ENCODE measurements at regions not wholly inside any gene's neighbourhood (a gene's known extent, or its start where the extent isn't known, plus 50 kb on each side); places are given as distances from the start of the nearest gene placed in this dataset.

DNA sequence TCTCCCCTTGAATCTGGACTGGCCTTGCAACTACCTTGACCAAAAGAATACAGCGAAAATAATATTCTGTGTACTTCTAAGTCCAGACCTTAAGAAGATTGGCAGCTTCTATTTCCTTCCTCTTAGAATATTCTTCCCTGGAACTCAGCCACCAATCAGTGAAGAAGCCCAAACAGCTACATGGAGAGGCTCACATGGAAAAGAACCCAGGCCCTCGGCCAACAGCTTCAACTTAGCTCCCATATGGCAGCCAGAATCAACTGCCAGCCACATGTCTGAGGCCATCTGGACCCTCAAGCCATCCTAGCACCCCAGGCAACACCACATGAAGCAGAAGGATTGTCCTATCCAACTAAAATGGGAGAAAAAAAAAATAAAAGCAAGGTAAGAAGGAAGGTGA is 178.8 kb downstream of the IBTK start:
- H2BK20ac ChIP-seq (ENCODE audit: low read length) = no peak overlapping the region
- H2BK5ac ChIP-seq (ENCODE audit: low read depth, low read length) = no peak overlapping the region
- no peak overlapping the region for H3K27ac ChIP-seq (ENCODE audit: low read depth, low read length)
- no peaks in the 10 kb centered on the region for H3K9me3 ChIP-seq (ENCODE audit: insufficient read depth in 2 of 2, low read depth in 1 of 2, low read length in 1 of 2)
- no peak overlapping the region for H2AK5ac ChIP-seq (ENCODE audit: low read depth, low read length)
- FAIRE-seq (no peak), DNase-seq (ENCODE audit: low read depth in 1 of 2, low spot score in 2 of 2) (no peak)
- H2BK12ac ChIP-seq (ENCODE audit: low read depth, low read length) = no peak overlapping the region
- H4K91ac ChIP-seq (replicated peaks; ENCODE audit: insufficient read length, low read length) = no peak overlapping the region
- no peaks in the 10 kb centered on the region for H3K79me1 ChIP-seq (ENCODE audit: low read depth, low read length)
- H3K4me3 ChIP-seq (ENCODE audit: extremely low read depth in 1 of 4, insufficient read depth in 2 of 4, low read depth in 3 of 4, low read length in 4 of 4) = no peak overlapping the region
- H3K9ac ChIP-seq (replicated peaks in 1 of 4; ENCODE audit: extremely low read depth in 1 of 4, low read depth in 3 of 4, low read length in 3 of 4) = no peak overlapping the region
- no peaks in the 10 kb centered on the region for H4K20me1 ChIP-seq (replicated peaks in 1 of 2; ENCODE audit: control insufficient read depth in 1 of 2, insufficient read depth in 2 of 2, low read length in 2 of 2)
- no peak overlapping the region for H2BK15ac ChIP-seq (ENCODE audit: low read length)
- no peak overlapping the region for H2AFZ ChIP-seq (ENCODE audit: low read length)
- ChIA-PET POLR2A (ENCODE audit: partially characterized antibody) (no interaction called here), CTCF (ENCODE audit: partially characterized antibody) (no interaction called here)
- H3K4ac ChIP-seq (replicated peaks; ENCODE audit: insufficient read length, low read depth, low read length) = no peak overlapping the region
- H3K56ac ChIP-seq (replicated peaks; ENCODE audit: insufficient read length, low read depth, low read length) = no peak overlapping the region
- H2BK120ac ChIP-seq (replicated peaks; ENCODE audit: low read depth, low read length) = no peak overlapping the region
- no peaks in the 10 kb centered on the region for H3K79me2 ChIP-seq (ENCODE audit: control insufficient read depth in 1 of 2, insufficient read depth in 2 of 2, low read length in 2 of 2)
- H3K23ac ChIP-seq (ENCODE audit: insufficient read length) = no peak overlapping the region
- H3K23me2 ChIP-seq (ENCODE audit: low read depth, low read length) = no peaks in the 10 kb centered on the region
- no peak overlapping the region for H4K8ac ChIP-seq (ENCODE audit: extremely low read depth, insufficient read depth, low read length)
- no peak overlapping the region for H3K4me2 ChIP-seq (ENCODE audit: insufficient read depth in 1 of 2, low read depth in 2 of 2, low read length in 2 of 2)
- no peaks in the 10 kb centered on the region for H3K36me3 ChIP-seq (ENCODE audit: control insufficient read depth in 2 of 4, insufficient read depth in 4 of 4, low read length in 3 of 4)
- WGBS, 2 experiments (ENCODE audit: extremely low coverage in 1 of 2, insufficient coverage in 1 of 2, insufficient read length in 1 of 2, insufficient replicate concordance in 2 of 2, low coverage in 1 of 2, low lambda C conversion rate in 2 of 2, missing lambda C conversion rate in 1 of 2) = 47% methylated on average over 2 of the region's 2 CpGs; no CpG with 5 or more reads in 1 of the 2 experiments
- H3K4me1 ChIP-seq (replicated peaks in 1 of 4; ENCODE audit: control insufficient read depth in 3 of 4, insufficient read depth in 4 of 4, low read length in 3 of 4) = no peaks in the 10 kb centered on the region
- H3K27me3 ChIP-seq (replicated peaks in 1 of 4; ENCODE audit: control insufficient read depth in 3 of 4, extremely low read depth in 1 of 4, insufficient read depth in 3 of 4, low read length in 3 of 4) = peaks cover 0 to 1% (median 0%) of the 10 kb centered on the region in 4 experiments; a peak in 1 of 7 replicates
- no peak overlapping the region for H3K18ac ChIP-seq (ENCODE audit: extremely low read depth, low read length)
- H3K14ac ChIP-seq (ENCODE audit: insufficient read length) = no peak overlapping the region
- no peak overlapping the region for H4K5ac ChIP-seq (ENCODE audit: insufficient read length, low read depth, low read length)
- TF ChIP-seq CBX5 (IDR thresholded peaks at IDR 0.05; ENCODE audit: low read depth, low read length) (no peak), CHD1 (IDR thresholded peaks at IDR 0.05; ENCODE audit: low read depth, low read length) (no peak), BCL11A (IDR thresholded peaks at IDR 0.05; ENCODE audit: low read depth in 2 of 2, low read length in 2 of 2) (no peak), EGR1 (IDR thresholded peaks at IDR 0.05; ENCODE audit: borderline replicate concordance, low read depth, low read length) (no peak), ZNF274 (IDR thresholded peaks at IDR 0.05; ENCODE audit: borderline replicate concordance, extremely low read depth, low read length) (no peak), NANOG (IDR thresholded peaks at IDR 0.05; ENCODE audit: insufficient read depth, low read depth, low read length, poor library complexity, severe bottlenecking) (no peak), RNF2 (IDR thresholded peaks at IDR 0.05; ENCODE audit: borderline replicate concordance, low read depth, low read length, missing control alignments, poor library complexity, severe bottlenecking) (no peak), SAP30 (IDR thresholded peaks at IDR 0.05; ENCODE audit: insufficient read depth, insufficient replicate concordance, low read length) (no peak), CBX8 (IDR thresholded peaks at IDR 0.05; ENCODE audit: borderline replicate concordance, low read depth, low read length) (no peak), GTF2F1 (IDR thresholded peaks at IDR 0.05; ENCODE audit: borderline replicate concordance, low read depth, low read length) (no peak), FOSL1 (IDR thresholded peaks at IDR 0.05; ENCODE audit: insufficient read depth, low read depth, low read length) (no peak), POU5F1 (IDR thresholded peaks at IDR 0.05; ENCODE audit: low read depth, low read length) (no peak)
- TF ChIP-seq, protein P1, sequence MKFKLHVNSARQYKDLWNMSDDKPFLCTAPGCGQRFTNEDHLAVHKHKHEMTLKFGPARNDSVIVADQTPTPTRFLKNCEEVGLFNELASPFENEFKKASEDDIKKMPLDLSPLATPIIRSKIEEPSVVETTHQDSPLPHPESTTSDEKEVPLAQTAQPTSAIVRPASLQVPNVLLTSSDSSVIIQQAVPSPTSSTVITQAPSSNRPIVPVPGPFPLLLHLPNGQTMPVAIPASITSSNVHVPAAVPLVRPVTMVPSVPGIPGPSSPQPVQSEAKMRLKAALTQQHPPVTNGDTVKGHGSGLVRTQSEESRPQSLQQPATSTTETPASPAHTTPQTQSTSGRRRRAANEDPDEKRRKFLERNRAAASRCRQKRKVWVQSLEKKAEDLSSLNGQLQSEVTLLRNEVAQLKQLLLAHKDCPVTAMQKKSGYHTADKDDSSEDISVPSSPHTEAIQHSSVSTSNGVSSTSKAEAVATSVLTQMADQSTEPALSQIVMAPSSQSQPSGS (IDR thresholded peaks at IDR 0.05; ENCODE audit: low read length) = no peak

Data from H1 (cell line).